ENCODE measurements at regions not wholly inside any gene's neighbourhood (a gene's known extent, or its start where the extent isn't known, plus 50 kb on each side); places are given as distances from the start of the nearest gene placed in this dataset.

GRCh38 chr10:52701647-52702046, 70.9 kb downstream of the MBL2 start:
- DNase-seq (ENCODE audit: low read depth) = no peak
- H3K4me3 ChIP-seq (ENCODE audit: low read depth, low read length) = no peak overlapping the region
- TF ChIP-seq CTCF (IDR thresholded peaks at IDR 0.05; ENCODE audit: low read depth, low read length) = no peak
- TF ChIP-seq POLR2A (IDR thresholded peaks at IDR 0.05; ENCODE audit: extremely low read depth, insufficient read length) = no peak
- TF ChIP-seq MYC (IDR thresholded peaks at IDR 0.05; ENCODE audit: low read depth, low read length) = no peak

- DNase-seq (ENCODE audit: low read depth) = no peak
- no peak overlapping the region for H3K4me3 ChIP-seq (ENCODE audit: low read depth, low read length)
- TF ChIP-seq POLR2A (IDR thresholded peaks at IDR 0.05; ENCODE audit: extremely low read depth, insufficient read length) = no peak
Observed at GRCh38 chr10:52703451-52703850, 69.1 kb downstream of the MBL2 start.

GRCh38 chr10:52703898-52704297, 68.7 kb downstream of the MBL2 start:
- no peak overlapping the region for H3K4me3 ChIP-seq (ENCODE audit: low read depth, low read length)
- DNase-seq (ENCODE audit: low read depth) = peak; percentile 12
- TF ChIP-seq MAX (IDR thresholded peaks at IDR 0.05; ENCODE audit: low read depth, low read length) (no peak), POLR2A (IDR thresholded peaks at IDR 0.05; ENCODE audit: extremely low read depth, insufficient read length) (no peak), CTCF (IDR thresholded peaks at IDR 0.05; ENCODE audit: low read depth, low read length) (no peak), MYC (IDR thresholded peaks at IDR 0.05; ENCODE audit: low read depth, low read length) (no peak)

- peak; percentile 38 for DNase-seq (ENCODE audit: low read depth)
- TF ChIP-seq MAX (IDR thresholded peaks at IDR 0.05; ENCODE audit: low read depth, low read length) = no peak
- TF ChIP-seq MYC (IDR thresholded peaks at IDR 0.05; ENCODE audit: low read depth, low read length) = no peak
- no peak for TF ChIP-seq POLR2A (IDR thresholded peaks at IDR 0.05; ENCODE audit: extremely low read depth, insufficient read length)
- no peak for TF ChIP-seq CTCF (IDR thresholded peaks at IDR 0.05; ENCODE audit: low read depth, low read length)
- H3K4me3 ChIP-seq (ENCODE audit: low read depth, low read length) = no peak overlapping the region
Observed at GRCh38 chr10:52706332-52707070, 66.1 kb downstream of the MBL2 start.

All from NB4 (cell line).